Liver (tissue), 3 donors: ENCODE measurements at regions not wholly inside any gene's neighbourhood (a gene's known extent, or its start where the extent isn't known, plus 50 kb on each side); places are given as distances from the start of the nearest gene placed in this dataset.

Experiments used
- CTCF ChIP-seq: fragments of 150-350 bp; IDR thresholded peaks from 2 replicates; pipeline ENCODE4 v1.5.1; 2017; ENCODE audit warnings: improper control_type of control experiment, low read depth, low read length; ENCODE audit not compliant: missing input control
- EGR1 ChIP-seq, 2 donors: IDR thresholded peaks; 2 replicates each; pipeline ENCODE4 v1.6.1; 2016 to 2018; ENCODE audit warnings: antibody characterized with exemption in 2 of 2, low read depth in 2 of 2
- HNF4G ChIP-seq: IDR thresholded peaks from 2 replicates; pipeline ENCODE4 v1.6.1; 2016; ENCODE audit warnings: antibody characterized with exemption
- RAD21 ChIP-seq, 2 donors: IDR thresholded peaks; 2 replicates each; pipeline ENCODE4 v1.6.1; 2016; ENCODE audit warnings: antibody characterized with exemption in 2 of 2, mild to moderate bottlenecking in 2 of 2
- SP1 ChIP-seq: IDR thresholded peaks from 2 replicates; pipeline ENCODE4 v1.6.1; 2018; ENCODE audit warnings: antibody characterized with exemption, mild to moderate bottlenecking
- YY1 ChIP-seq: IDR thresholded peaks from 2 replicates; pipeline ENCODE4 v1.6.1; 2016; ENCODE audit warnings: antibody characterized with exemption, mild to moderate bottlenecking
- TF ChIP-seq, protein P1 (sequence below): IDR thresholded peaks from 2 replicates; pipeline ENCODE4 v1.6.1; 2016; ENCODE audit warnings: antibody characterized with exemption, mild to moderate bottlenecking
- TF ChIP-seq, protein P2 (sequence below): IDR thresholded peaks from 2 replicates; pipeline ENCODE4 v1.6.1; 2016; ENCODE audit warnings: antibody characterized with exemption
- donor health status: healthy.
- donor health status: healthy.

DNA sequence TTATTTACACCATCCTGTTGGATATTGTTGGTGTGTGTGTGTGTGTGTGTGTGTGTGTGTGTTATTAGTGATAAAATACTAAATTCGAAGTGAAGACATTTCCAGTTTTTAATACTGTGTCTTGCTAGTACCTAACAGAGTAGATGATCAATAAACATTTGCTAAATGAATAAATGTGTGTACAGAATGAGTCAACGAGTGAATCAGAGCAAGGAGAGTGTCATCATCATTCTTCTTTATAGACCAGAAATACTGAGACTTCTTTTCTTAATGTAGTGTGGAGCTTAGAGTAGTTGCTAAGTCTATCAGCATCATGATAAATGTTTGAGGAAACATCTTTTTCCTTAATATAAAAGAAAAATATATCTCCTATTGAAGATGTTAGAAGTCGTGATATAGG is 169.7 kb upstream of the SATB2 start:
- TF ChIP-seq CTCF = no peak
- TF ChIP-seq, protein P1, sequence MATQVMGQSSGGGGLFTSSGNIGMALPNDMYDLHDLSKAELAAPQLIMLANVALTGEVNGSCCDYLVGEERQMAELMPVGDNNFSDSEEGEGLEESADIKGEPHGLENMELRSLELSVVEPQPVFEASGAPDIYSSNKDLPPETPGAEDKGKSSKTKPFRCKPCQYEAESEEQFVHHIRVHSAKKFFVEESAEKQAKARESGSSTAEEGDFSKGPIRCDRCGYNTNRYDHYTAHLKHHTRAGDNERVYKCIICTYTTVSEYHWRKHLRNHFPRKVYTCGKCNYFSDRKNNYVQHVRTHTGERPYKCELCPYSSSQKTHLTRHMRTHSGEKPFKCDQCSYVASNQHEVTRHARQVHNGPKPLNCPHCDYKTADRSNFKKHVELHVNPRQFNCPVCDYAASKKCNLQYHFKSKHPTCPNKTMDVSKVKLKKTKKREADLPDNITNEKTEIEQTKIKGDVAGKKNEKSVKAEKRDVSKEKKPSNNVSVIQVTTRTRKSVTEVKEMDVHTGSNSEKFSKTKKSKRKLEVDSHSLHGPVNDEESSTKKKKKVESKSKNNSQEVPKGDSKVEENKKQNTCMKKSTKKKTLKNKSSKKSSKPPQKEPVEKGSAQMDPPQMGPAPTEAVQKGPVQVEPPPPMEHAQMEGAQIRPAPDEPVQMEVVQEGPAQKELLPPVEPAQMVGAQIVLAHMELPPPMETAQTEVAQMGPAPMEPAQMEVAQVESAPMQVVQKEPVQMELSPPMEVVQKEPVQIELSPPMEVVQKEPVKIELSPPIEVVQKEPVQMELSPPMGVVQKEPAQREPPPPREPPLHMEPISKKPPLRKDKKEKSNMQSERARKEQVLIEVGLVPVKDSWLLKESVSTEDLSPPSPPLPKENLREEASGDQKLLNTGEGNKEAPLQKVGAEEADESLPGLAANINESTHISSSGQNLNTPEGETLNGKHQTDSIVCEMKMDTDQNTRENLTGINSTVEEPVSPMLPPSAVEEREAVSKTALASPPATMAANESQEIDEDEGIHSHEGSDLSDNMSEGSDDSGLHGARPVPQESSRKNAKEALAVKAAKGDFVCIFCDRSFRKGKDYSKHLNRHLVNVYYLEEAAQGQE = no peak
- TF ChIP-seq, protein P2, sequence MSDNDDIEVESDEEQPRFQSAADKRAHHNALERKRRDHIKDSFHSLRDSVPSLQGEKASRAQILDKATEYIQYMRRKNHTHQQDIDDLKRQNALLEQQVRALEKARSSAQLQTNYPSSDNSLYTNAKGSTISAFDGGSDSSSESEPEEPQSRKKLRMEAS = no peak
- no peak for TF ChIP-seq YY1
- TF ChIP-seq RAD21 (IDR thresholded peaks at IDR 0.05) = no peak
- no peak for TF ChIP-seq EGR1 (IDR thresholded peaks at IDR 0.05; ENCODE audit: low read depth in 2 of 2)
- no peak for TF ChIP-seq SP1
- TF ChIP-seq HNF4G = no peak
